Keratinocyte (primary cell): ENCODE measurements at regions not wholly inside any gene's neighbourhood (a gene's known extent, or its start where the extent isn't known, plus 50 kb on each side); places are given as distances from the start of the nearest gene placed in this dataset.

Experiments
- CTCF ChIP-seq, 3 experiments: IDR thresholded peaks in 1 of 3; conservative IDR thresholded peaks in 1 of 3; optimal IDR thresholded peaks in 1 of 3; 2 replicates in 2 of 3; 3 replicates in 1 of 3; pipeline versions ENCODE3 to v1.5.1; 2011; ENCODE audit warnings: low read length in 3 of 3, mild to moderate bottlenecking in 3 of 3, moderate library complexity in 2 of 3, control low read depth in 1 of 3, inconsistent platforms in 1 of 3; ENCODE audit not compliant: insufficient read depth in 2 of 3; ENCODE audit errors: extremely low read depth in 1 of 3
- EZH2 ChIP-seq: IDR thresholded peaks from one replicate; pipeline ENCODE4 v1.6.1; 2012; ENCODE audit warnings: inconsistent platforms, mild to moderate bottlenecking, low read length, moderate library complexity

GRCh38 chr5:12102151-12102550, 197.9 kb upstream of the CTNND2 start:
- TF ChIP-seq CTCF (optimal IDR thresholded peaks at IDR 0.05 in 1 of 3, IDR thresholded peaks at IDR 0.05 in 1 of 3, conservative IDR thresholded peaks at IDR 0.05 in 1 of 3; ENCODE audit: extremely low read depth in 1 of 3, insufficient read depth in 2 of 3, low read length in 3 of 3) (no peak), EZH2 (no peak)
